ENCODE measurements at regions not wholly inside any gene's neighbourhood (a gene's known extent, or its start where the extent isn't known, plus 50 kb on each side); places are given as distances from the start of the nearest gene placed in this dataset.
"Not testable (repeated sequence)": the region's sequence is repeated elsewhere in the genome, so short reads cannot be mapped to it uniquely, and the experiment has no call there.

- H3K4me3 ChIP-seq (ENCODE audit: low read depth, low read length): no peak overlapping the region
- in situ Hi-C loops (cut with HindIII; ENCODE audit: low sequenced_read_pairs): no loop called here
- TF ChIP-seq, protein P1, sequence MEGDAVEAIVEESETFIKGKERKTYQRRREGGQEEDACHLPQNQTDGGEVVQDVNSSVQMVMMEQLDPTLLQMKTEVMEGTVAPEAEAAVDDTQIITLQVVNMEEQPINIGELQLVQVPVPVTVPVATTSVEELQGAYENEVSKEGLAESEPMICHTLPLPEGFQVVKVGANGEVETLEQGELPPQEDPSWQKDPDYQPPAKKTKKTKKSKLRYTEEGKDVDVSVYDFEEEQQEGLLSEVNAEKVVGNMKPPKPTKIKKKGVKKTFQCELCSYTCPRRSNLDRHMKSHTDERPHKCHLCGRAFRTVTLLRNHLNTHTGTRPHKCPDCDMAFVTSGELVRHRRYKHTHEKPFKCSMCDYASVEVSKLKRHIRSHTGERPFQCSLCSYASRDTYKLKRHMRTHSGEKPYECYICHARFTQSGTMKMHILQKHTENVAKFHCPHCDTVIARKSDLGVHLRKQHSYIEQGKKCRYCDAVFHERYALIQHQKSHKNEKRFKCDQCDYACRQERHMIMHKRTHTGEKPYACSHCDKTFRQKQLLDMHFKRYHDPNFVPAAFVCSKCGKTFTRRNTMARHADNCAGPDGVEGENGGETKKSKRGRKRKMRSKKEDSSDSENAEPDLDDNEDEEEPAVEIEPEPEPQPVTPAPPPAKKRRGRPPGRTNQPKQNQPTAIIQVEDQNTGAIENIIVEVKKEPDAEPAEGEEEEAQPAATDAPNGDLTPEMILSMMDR (IDR thresholded peaks at IDR 0.05; ENCODE audit: low read depth, low read length): no peak
- DNase-seq (ENCODE audit: low read depth, low spot score): no peak
These were observed 905.7 kb downstream of the PLA2G4A start for GRCh38 chr1:187734427-187734826.

DNA sequence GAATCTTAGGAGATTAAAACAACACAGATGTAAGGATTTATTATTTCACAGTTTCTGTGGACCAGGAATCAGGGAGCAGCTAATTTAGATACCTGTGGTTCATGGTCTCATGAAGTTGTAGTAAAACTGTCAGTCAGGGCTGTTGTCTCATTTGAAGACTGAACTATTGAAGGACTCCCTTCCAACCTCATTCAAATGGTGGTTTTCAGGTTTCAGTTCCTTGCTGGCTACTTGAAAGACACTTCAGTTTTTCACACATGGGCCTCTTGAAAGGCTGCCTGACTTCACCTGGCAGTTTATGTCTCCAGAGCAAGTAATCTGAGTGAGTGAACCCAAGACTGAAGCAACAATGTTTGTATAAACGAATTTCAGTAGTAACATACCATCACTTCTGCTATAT lies 915.9 kb downstream of the PLA2G4A start:
- no peak overlapping the region for H3K4me3 ChIP-seq (ENCODE audit: low read depth, low read length)
- TF ChIP-seq, protein P1 (IDR thresholded peaks at IDR 0.05; ENCODE audit: low read depth, low read length): no peak
- in situ Hi-C loops (cut with HindIII; ENCODE audit: low sequenced_read_pairs): no loop called here
- no peak for DNase-seq (ENCODE audit: low read depth, low spot score)

DNA sequence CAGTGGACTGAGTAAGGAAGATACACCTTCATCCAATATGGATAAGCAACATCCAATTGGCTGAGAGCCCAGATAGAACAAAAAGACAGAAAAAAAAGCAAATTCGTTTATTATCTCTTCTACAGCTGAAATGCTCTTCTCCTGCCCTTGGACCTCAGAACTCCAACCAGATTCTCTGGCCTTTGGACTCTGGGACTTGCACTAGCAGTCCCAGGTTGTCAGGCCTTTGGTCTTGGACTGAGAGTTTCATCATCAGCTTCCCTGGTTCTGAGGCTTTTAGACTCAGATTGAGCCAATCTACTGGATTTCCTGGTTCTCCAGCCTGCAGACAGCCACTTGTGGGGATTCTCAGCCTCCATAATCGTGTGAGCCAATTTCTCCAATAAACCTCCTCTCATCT lies 926.8 kb downstream of the PLA2G4A start:
- TF ChIP-seq, protein P1 (IDR thresholded peaks at IDR 0.05; ENCODE audit: low read depth, low read length): no peak
- H3K4me3 ChIP-seq (ENCODE audit: low read depth, low read length): no peak overlapping the region
- in situ Hi-C loops (cut with HindIII; ENCODE audit: low sequenced_read_pairs): no loop called here
- no peak for DNase-seq (ENCODE audit: low read depth, low spot score)

- DNase-seq (ENCODE audit: low read depth, low spot score); in situ Hi-C loops (cut with HindIII; ENCODE audit: low sequenced_read_pairs); H3K4me3 ChIP-seq (ENCODE audit: low read depth, low read length): not testable (repeated sequence)
These were observed 927.9 kb downstream of the PLA2G4A start for GRCh38 chr1:187756684-187757083.

- in situ Hi-C loops (cut with HindIII; ENCODE audit: low sequenced_read_pairs): no loop called here
- DNase-seq (ENCODE audit: low read depth, low spot score): no peak
- TF ChIP-seq, protein P1 (IDR thresholded peaks at IDR 0.05; ENCODE audit: low read depth, low read length): no peak
- H3K4me3 ChIP-seq (ENCODE audit: low read depth, low read length): no peak overlapping the region
These were observed 931.1 kb downstream of the PLA2G4A start for GRCh38 chr1:187759825-187760333.

DNA sequence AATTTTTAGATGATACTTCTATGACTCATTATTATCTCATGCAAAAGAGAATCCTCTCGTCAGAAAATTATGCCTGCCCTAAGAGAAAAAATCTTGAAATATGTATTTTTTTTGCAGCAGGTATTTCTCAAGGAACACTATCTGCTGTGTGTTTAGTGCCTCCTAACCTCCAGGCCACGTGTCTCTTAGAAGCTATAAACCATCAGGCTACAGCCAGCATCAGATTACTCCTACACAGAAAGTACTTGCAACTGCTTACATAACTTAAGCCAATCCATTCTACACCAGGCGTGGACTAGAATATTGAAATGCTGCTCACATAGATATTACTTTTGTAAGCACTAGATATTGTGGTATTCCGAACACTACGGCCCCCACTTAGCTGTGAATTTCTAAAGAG lies 933.4 kb downstream of the PLA2G4A start:
- DNase-seq (ENCODE audit: low read depth, low spot score): no peak
- in situ Hi-C loops (cut with HindIII; ENCODE audit: low sequenced_read_pairs): no loop called here
- no peak overlapping the region for H3K4me3 ChIP-seq (ENCODE audit: low read depth, low read length)
- TF ChIP-seq, protein P1 (IDR thresholded peaks at IDR 0.05; ENCODE audit: low read depth, low read length): no peak

DNA sequence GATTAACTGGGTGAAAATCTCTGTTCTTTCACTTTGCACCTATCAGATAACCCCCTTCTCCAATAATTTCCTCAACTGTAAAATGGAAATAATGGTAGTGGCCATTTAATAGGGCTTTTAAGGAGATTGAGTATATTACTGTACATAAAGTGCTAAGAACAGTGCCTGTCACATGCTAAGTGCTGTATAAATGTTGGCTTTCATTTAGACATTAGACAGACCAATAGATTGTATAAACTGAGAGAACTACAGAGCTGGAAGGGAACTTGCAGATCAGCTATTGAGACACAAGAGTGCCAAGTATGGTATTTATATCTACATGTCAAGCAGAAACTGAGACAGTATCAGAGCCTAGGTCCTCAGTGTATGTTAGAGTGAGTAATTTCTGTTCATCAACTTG lies 934.7 kb downstream of the PLA2G4A start:
- TF ChIP-seq, protein P1 (IDR thresholded peaks at IDR 0.05; ENCODE audit: low read depth, low read length): no peak
- in situ Hi-C loops (cut with HindIII; ENCODE audit: low sequenced_read_pairs): no loop called here
- DNase-seq (ENCODE audit: low read depth, low spot score): no peak
- H3K4me3 ChIP-seq (ENCODE audit: low read depth, low read length): no peak overlapping the region

All from astrocyte of the spinal cord (primary cell).